Neuronal stem cell (in vitro differentiated cells): ENCODE measurements at regions not wholly inside any gene's neighbourhood (a gene's known extent, or its start where the extent isn't known, plus 50 kb on each side); places are given as distances from the start of the nearest gene placed in this dataset.
"Not testable (repeated sequence)": the region's sequence is repeated elsewhere in the genome, so short reads cannot be mapped to it uniquely, and the experiment has no call there.

Source experiments
- DNase-seq: peaks from one replicate; pipeline ENCODE4 v3.0.0-alpha.2; 2013; ENCODE audit warnings: low spot score
- H2AFZ ChIP-seq: one replicate; pipeline ENCODE4 v1.6.1; 2013; ENCODE audit warnings: mild to moderate bottlenecking, low read length, inconsistent platforms
- H2AK5ac ChIP-seq: 2 replicates; pipeline ENCODE4 v1.6.1; 2013; ENCODE audit warnings: low read depth, mild to moderate bottlenecking, inconsistent platforms, low read length, moderate library complexity, mixed read lengths
- H2BK120ac ChIP-seq: 2 replicates; pipeline ENCODE4 v1.6.1; 2013; ENCODE audit warnings: low read depth, mild to moderate bottlenecking, inconsistent platforms, low read length, moderate library complexity, mixed read lengths
- H2BK12ac ChIP-seq: one replicate; pipeline ENCODE4 v1.6.1; 2013; ENCODE audit warnings: low read length, inconsistent platforms
- H2BK15ac ChIP-seq: 2 replicates; pipeline ENCODE4 v1.6.1; 2013; ENCODE audit warnings: mild to moderate bottlenecking, low read length, inconsistent platforms, mixed read lengths
- H2BK5ac ChIP-seq: one replicate; pipeline ENCODE4 v1.6.1; 2013; ENCODE audit warnings: inconsistent platforms, mild to moderate bottlenecking, low read length, moderate library complexity
- H3K14ac ChIP-seq: one replicate; pipeline ENCODE4 v1.6.1; 2013; ENCODE audit warnings: low read length, inconsistent platforms
- H3K18ac ChIP-seq: 2 replicates; pipeline ENCODE4 v1.6.1; 2013; ENCODE audit warnings: low read length, inconsistent platforms
- H3K23ac ChIP-seq: 2 replicates; pipeline ENCODE4 v1.6.1; 2013; ENCODE audit warnings: low read depth, mild to moderate bottlenecking, mixed read lengths, low read length, inconsistent platforms; ENCODE audit not compliant: poor library complexity
- H3K27ac ChIP-seq: replicated peaks from 3 replicates; pipeline ENCODE4 v1.5.1; 2013; ENCODE audit warnings: low read length, inconsistent platforms
- H3K27me3 ChIP-seq, 3 experiments: 2 replicates each; pipeline ENCODE4 v1.6.1; 2013; ENCODE audit warnings: low read length in 3 of 3, mild to moderate bottlenecking in 2 of 3, inconsistent platforms in 1 of 3, low read depth in 1 of 3, mixed read lengths in 1 of 3, moderate library complexity in 1 of 3; ENCODE audit not compliant: control insufficient read depth in 3 of 3, insufficient read depth in 3 of 3
- H3K36me3 ChIP-seq, 2 donors: replicated peaks in 1 of 2; 2 replicates each; pipeline ENCODE4 v1.6.1; 2013; ENCODE audit warnings: low read length in 2 of 2; ENCODE audit not compliant: control insufficient read depth in 2 of 2, insufficient read depth in 2 of 2
- H3K4ac ChIP-seq: 2 replicates; pipeline ENCODE4 v1.6.1; 2013; ENCODE audit warnings: inconsistent platforms, mild to moderate bottlenecking, low read length, moderate library complexity
- H3K4me1 ChIP-seq, 2 donors: 1 replicate in 1 of 2; 2 replicates in 1 of 2; pipeline ENCODE4 v1.6.1; 2013; ENCODE audit warnings: low read length in 2 of 2, low read depth in 1 of 2; ENCODE audit not compliant: control insufficient read depth in 2 of 2, insufficient read depth in 1 of 2
- H3K4me2 ChIP-seq: one replicate; pipeline ENCODE4 v1.6.1; 2013; ENCODE audit warnings: mild to moderate bottlenecking, low read length, inconsistent platforms; ENCODE audit not compliant: insufficient read depth, poor library complexity, severe bottlenecking
- H3K4me3 ChIP-seq, 2 donors: 2 replicates each; pipeline ENCODE4 v1.5.1; 2013; ENCODE audit warnings: low read length in 2 of 2, mild to moderate bottlenecking in 2 of 2, inconsistent platforms in 1 of 2, moderate library complexity in 1 of 2
- H3K79me1 ChIP-seq: one replicate; pipeline ENCODE4 v1.6.1; 2013; ENCODE audit warnings: low read depth, mild to moderate bottlenecking, inconsistent platforms, low read length, moderate library complexity
- H3K9ac ChIP-seq: one replicate; pipeline ENCODE4 v1.6.1; 2013; ENCODE audit warnings: mild to moderate bottlenecking, low read depth, low read length, inconsistent platforms; ENCODE audit not compliant: poor library complexity
- H3K9me3 ChIP-seq, 2 donors: replicated peaks in 1 of 2; 2 replicates each; pipeline versions ENCODE3 to v1.6.1; 2013; ENCODE audit warnings: low read length in 2 of 2, mild to moderate bottlenecking in 2 of 2, inconsistent platforms in 1 of 2, low read depth in 1 of 2, mixed read lengths in 1 of 2, moderate library complexity in 1 of 2; ENCODE audit not compliant: control insufficient read depth in 2 of 2, insufficient read depth in 1 of 2
- H4K8ac ChIP-seq: one replicate; pipeline ENCODE4 v1.6.1; 2013; ENCODE audit warnings: low read depth, mild to moderate bottlenecking, inconsistent platforms, low read length, moderate library complexity
- H4K91ac ChIP-seq: one replicate; pipeline ENCODE4 v1.6.1; 2013; ENCODE audit warnings: low read length, low read depth, mild to moderate bottlenecking, inconsistent platforms; ENCODE audit not compliant: poor library complexity
- WGBS, 2 donors: extraction: QIAGEN DNeasy Blood & Tissue Kit; methylation state at CpG; one replicate each; pipeline ENCODE4 v1.1.7; 2013; ENCODE audit warnings: missing lambda C conversion rate in 2 of 2, mixed read lengths in 1 of 2; ENCODE audit not compliant: insufficient read length in 2 of 2, insufficient replicate concordance in 1 of 2; ENCODE audit errors: extremely low coverage in 2 of 2; 5-methylcytosine and 5-hydroxymethylcytosine counted together

DNA sequence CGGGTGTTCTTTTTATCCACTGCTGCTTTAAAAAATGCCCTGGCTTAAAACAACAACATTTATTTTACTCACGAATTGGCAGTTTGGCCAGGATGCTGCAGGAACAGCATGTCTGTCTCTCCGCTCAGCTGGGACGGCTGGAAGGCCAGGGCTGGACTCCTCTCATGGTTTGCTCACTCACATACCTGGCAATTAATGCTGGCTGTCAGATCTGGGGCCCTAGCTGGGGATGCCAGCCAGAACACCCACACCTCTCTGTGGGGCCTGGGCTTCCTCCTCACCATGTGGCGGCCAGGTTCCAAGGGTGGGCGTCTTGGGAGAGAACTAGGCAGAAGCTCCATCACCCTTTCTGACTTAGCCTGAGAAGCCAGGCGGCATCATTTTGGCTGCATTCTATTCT is 189.1 kb upstream of the IL12B start:
- Histone ChIP-seq H4K8ac (no peak overlapping the region), H4K91ac (no peak overlapping the region), H2AFZ (no peak overlapping the region), H3K4me3 (no peak overlapping the region), H3K23ac (no peak overlapping the region), H3K36me3 (no peaks in the 10 kb centered on the region), H3K9me3 (no peaks in the 10 kb centered on the region), H3K27ac (no peak overlapping the region), H3K27me3 (no peaks in the 10 kb centered on the region), H3K14ac (no peak overlapping the region), H2BK12ac (no peak overlapping the region), H3K4ac (no peak overlapping the region), H2BK5ac (no peak overlapping the region), H2BK15ac (no peak overlapping the region), H3K4me1 (no peaks in the 10 kb centered on the region), H2BK120ac (no peak overlapping the region), H3K4me2 (no peak overlapping the region), H2AK5ac (no peak overlapping the region), H3K79me1 (no peaks in the 10 kb centered on the region), H3K9ac (no peak overlapping the region), H3K18ac (no peak overlapping the region)
- no peak for DNase-seq
- WGBS, 2 donors = no CpG with 5 or more reads among the region's 7 CpGs

GRCh38 chr5:159522841-159523240 is 192.6 kb upstream of the IL12B start:
- H2BK5ac ChIP-seq = no peak overlapping the region
- H3K79me1 ChIP-seq = no peaks in the 10 kb centered on the region
- H3K23ac ChIP-seq = no peak overlapping the region
- no peak overlapping the region for H3K4me3 ChIP-seq
- H3K27ac ChIP-seq = no peak overlapping the region
- H4K91ac ChIP-seq = no peak overlapping the region
- no CpG with 5 or more reads among the region's 2 CpGs for WGBS, 2 donors
- H3K27me3 ChIP-seq = no peaks in the 10 kb centered on the region
- no peak overlapping the region for H3K4me2 ChIP-seq
- no peak overlapping the region for H2BK15ac ChIP-seq
- H3K18ac ChIP-seq = no peak overlapping the region
- no peak overlapping the region for H2AFZ ChIP-seq
- no peak for DNase-seq
- no peaks in the 10 kb centered on the region for H3K9me3 ChIP-seq
- H3K4me1 ChIP-seq = peaks cover 0 to 3% of the 10 kb centered on the region in 2 donors
- H2AK5ac ChIP-seq = no peak overlapping the region
- no peak overlapping the region for H4K8ac ChIP-seq
- no peak overlapping the region for H2BK120ac ChIP-seq
- H3K4ac ChIP-seq = no peak overlapping the region
- no peak overlapping the region for H2BK12ac ChIP-seq
- H3K9ac ChIP-seq = no peak overlapping the region
- no peaks in the 10 kb centered on the region for H3K36me3 ChIP-seq
- no peak overlapping the region for H3K14ac ChIP-seq

GRCh38 chr5:159524279-159524678 is 194.0 kb upstream of the IL12B start:
- H3K79me1 ChIP-seq = not testable (repeated sequence)
- WGBS, 2 donors = no CpG with 5 or more reads among the region's 2 CpGs

DNA sequence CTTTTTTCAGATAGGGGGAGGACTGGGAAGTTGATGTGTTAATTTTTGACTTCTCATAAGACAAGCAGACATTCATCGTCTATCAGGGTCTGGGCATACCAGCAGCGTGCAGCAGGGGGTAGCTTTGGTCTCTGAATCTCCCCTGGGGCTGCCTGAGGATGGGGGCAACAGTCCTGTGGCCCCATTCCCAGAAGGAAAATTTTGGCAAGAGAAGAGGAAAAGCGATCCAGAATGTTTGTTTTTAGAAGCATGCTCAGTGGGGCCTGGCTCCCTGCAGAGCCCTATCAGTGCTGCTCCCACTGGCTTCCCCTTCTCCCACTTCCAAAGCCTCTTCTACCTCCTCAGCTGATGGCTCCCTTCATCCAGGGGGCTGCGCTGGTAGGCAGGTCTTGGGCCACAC is 194.8 kb upstream of the IL12B start:
- H2AFZ ChIP-seq = no peak overlapping the region
- H3K14ac ChIP-seq = no peak overlapping the region
- no peak overlapping the region for H2BK15ac ChIP-seq
- H3K9me3 ChIP-seq = no peaks in the 10 kb centered on the region
- no peaks in the 10 kb centered on the region for H3K79me1 ChIP-seq
- H2AK5ac ChIP-seq = no peak overlapping the region
- H3K4me2 ChIP-seq = no peak overlapping the region
- no peak overlapping the region for H3K9ac ChIP-seq
- no peak overlapping the region for H2BK5ac ChIP-seq
- H3K4me3 ChIP-seq = no peak overlapping the region
- H4K8ac ChIP-seq = no peak overlapping the region
- no peaks in the 10 kb centered on the region for H3K27me3 ChIP-seq
- no peak overlapping the region for H4K91ac ChIP-seq
- DNase-seq = no peak
- no peak overlapping the region for H3K4ac ChIP-seq
- no peak overlapping the region for H2BK120ac ChIP-seq
- H3K18ac ChIP-seq = no peak overlapping the region
- H3K23ac ChIP-seq = no peak overlapping the region
- no peaks in the 10 kb centered on the region for H3K36me3 ChIP-seq
- no peak overlapping the region for H2BK12ac ChIP-seq
- peaks cover 0 to 3% of the 10 kb centered on the region in 2 donors for H3K4me1 ChIP-seq
- no peak overlapping the region for H3K27ac ChIP-seq
- no CpG with 5 or more reads among the region's 4 CpGs for WGBS, 2 donors

More at GRCh38 chr5:159524279-159524678, 194.0 kb upstream of the IL12B start:
- not testable (repeated sequence) for H2BK5ac ChIP-seq, H2BK120ac ChIP-seq, H2AK5ac ChIP-seq, H3K9ac ChIP-seq, DNase-seq, H2BK15ac ChIP-seq, H3K36me3 ChIP-seq, H4K91ac ChIP-seq, H3K27ac ChIP-seq, H3K9me3 ChIP-seq, H3K23ac ChIP-seq, H2AFZ ChIP-seq, H4K8ac ChIP-seq, H3K27me3 ChIP-seq, H2BK12ac ChIP-seq, H3K4me1 ChIP-seq, H3K14ac ChIP-seq, H3K4ac ChIP-seq, H3K4me3 ChIP-seq, H3K18ac ChIP-seq, H3K4me2 ChIP-seq
